ENCODE measurements at regions not wholly inside any gene's neighbourhood (a gene's known extent, or its start where the extent isn't known, plus 50 kb on each side); places are given as distances from the start of the nearest gene placed in this dataset.

GRCh38 chr2:204487447-204488229 lies 57.6 kb upstream of the PARD3B start:
- no peaks in the 10 kb centered on the region for H3K36me3 Mint-ChIP-seq (ENCODE audit: low read depth)
- H3K4me3 Mint-ChIP-seq, result no peak overlapping the region
- no peaks in the 10 kb centered on the region for H3K9me3 Mint-ChIP-seq
- no peak overlapping the region for H3K27ac Mint-ChIP-seq
- H3K4me1 Mint-ChIP-seq (ENCODE audit: low read depth), result no peaks in the 10 kb centered on the region
- no peak for DNase-seq (ENCODE audit: low spot score)
- H3K27me3 Mint-ChIP-seq (ENCODE audit: low read depth), result peaks cover 16% of the 10 kb centered on the region

DNA sequence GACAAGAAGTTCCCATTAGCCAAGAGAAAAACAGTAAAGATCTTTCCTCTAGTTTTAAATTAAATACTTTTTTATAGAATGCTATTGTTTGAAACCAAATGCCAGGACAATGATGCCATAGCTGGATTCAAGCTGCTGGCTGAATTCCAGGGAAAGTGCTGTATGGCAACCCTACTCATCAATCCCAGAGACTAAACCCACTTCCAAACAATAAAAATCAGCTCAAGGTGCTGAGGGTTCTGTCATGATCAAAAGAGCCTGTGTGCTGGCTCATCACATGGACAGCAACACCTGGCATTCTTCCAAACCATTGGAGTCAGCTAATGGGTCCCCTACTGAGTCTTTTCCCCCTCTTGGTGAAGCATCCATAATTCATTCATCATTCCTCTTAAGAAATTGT lies 53.7 kb upstream of the PARD3B start:
- H3K9me3 Mint-ChIP-seq, result no peaks in the 10 kb centered on the region
- no peak overlapping the region for H3K27ac Mint-ChIP-seq
- no peaks in the 10 kb centered on the region for H3K4me1 Mint-ChIP-seq (ENCODE audit: low read depth)
- no peaks in the 10 kb centered on the region for H3K36me3 Mint-ChIP-seq (ENCODE audit: low read depth)
- peaks cover 21% of the 10 kb centered on the region for H3K27me3 Mint-ChIP-seq (ENCODE audit: low read depth)
- no peak for DNase-seq (ENCODE audit: low spot score)
- no peak overlapping the region for H3K4me3 Mint-ChIP-seq

DNA sequence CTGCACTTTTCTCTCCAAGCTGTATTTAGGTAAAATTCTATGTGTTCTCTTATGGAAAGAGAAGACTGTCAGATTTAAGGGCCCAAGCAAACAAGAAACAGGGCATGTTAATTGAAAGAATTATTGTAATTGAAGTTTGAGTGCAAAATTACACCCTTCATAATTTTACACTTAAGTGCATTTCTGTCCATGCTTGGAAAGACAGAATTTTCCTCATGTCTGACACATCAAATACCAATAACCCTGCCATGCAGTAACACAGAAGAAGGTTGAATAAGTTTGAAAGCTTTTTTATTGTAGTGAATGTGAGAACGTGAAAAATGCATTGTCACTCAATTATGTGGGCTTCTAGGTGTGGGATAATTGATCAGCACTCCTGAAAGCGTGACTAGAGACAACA lies 52.9 kb upstream of the PARD3B start:
- no peaks in the 10 kb centered on the region for H3K36me3 Mint-ChIP-seq (ENCODE audit: low read depth)
- H3K4me3 Mint-ChIP-seq, result no peak overlapping the region
- H3K27ac Mint-ChIP-seq, result no peak overlapping the region
- H3K4me1 Mint-ChIP-seq (ENCODE audit: low read depth), result no peaks in the 10 kb centered on the region
- H3K27me3 Mint-ChIP-seq (ENCODE audit: low read depth), result peaks cover 14% of the 10 kb centered on the region
- no peaks in the 10 kb centered on the region for H3K9me3 Mint-ChIP-seq
- no peak for DNase-seq (ENCODE audit: low spot score)

- Mint-ChIP-seq H3K27ac (no peak overlapping the region), H3K27me3 (ENCODE audit: low read depth) (peaks cover 11% of the 10 kb centered on the region), H3K36me3 (ENCODE audit: low read depth) (no peaks in the 10 kb centered on the region), H3K9me3 (no peaks in the 10 kb centered on the region), H3K4me1 (ENCODE audit: low read depth) (no peaks in the 10 kb centered on the region), H3K4me3 (no peak overlapping the region)
- no peak for DNase-seq (ENCODE audit: low spot score)
These were observed 50.6 kb upstream of the PARD3B start for GRCh38 chr2:204494681-204495080.

- H3K4me3 Mint-ChIP-seq, result no peak overlapping the region
- H3K36me3 Mint-ChIP-seq (ENCODE audit: low read depth), result no peaks in the 10 kb centered on the region
- peaks cover 11% of the 10 kb centered on the region for H3K27me3 Mint-ChIP-seq (ENCODE audit: low read depth)
- no peak overlapping the region for H3K27ac Mint-ChIP-seq
- H3K9me3 Mint-ChIP-seq, result no peaks in the 10 kb centered on the region
- no peak for DNase-seq (ENCODE audit: low spot score)
- H3K4me1 Mint-ChIP-seq (ENCODE audit: low read depth), result no peaks in the 10 kb centered on the region
These were observed 49.9 kb upstream of the PARD3B start for GRCh38 chr2:204495381-204495780.

All from T-helper 2 cell treated with Interferon-gamma antibody and Interleukin-4, amounts not matched to agents 5 μg/mL and 100 μg/mL, for 36 hours (primary cell).